ENCODE measurements at regions not wholly inside any gene's neighbourhood (a gene's known extent, or its start where the extent isn't known, plus 50 kb on each side); places are given as distances from the start of the nearest gene placed in this dataset.

GRCh38 chr7:88437132-88437531 lies 130.4 kb upstream of the STEAP4 start:
- Histone ChIP-seq H2AFZ (ENCODE audit: low read depth, low read length) (no peak overlapping the region), H3K27me3 (ENCODE audit: insufficient read depth, low read length, poor library complexity) (no peaks in the 10 kb centered on the region), H3K4me2 (ENCODE audit: insufficient read depth, low read length) (no peak overlapping the region), H3K79me2 (ENCODE audit: insufficient read depth, low read length) (no peaks in the 10 kb centered on the region), H3K9ac (ENCODE audit: low read depth, low read length) (no peak overlapping the region), H3K4me3 (ENCODE audit: low read depth in 1 of 2, low read length in 2 of 2) (no peak overlapping the region), H4K20me1 (ENCODE audit: insufficient read depth, low read length) (no peaks in the 10 kb centered on the region), H3K36me3 (ENCODE audit: insufficient read depth, low read length) (no peaks in the 10 kb centered on the region), H3K4me1 (ENCODE audit: insufficient read depth, low read length) (no peaks in the 10 kb centered on the region), H3K9me3 (ENCODE audit: insufficient read depth, low read length, severe bottlenecking) (no peaks in the 10 kb centered on the region), H3K27ac (ENCODE audit: low read length) (no peak overlapping the region)
- DNase-seq (no peak), ATAC-seq (ENCODE audit: insufficient read depth, low read depth) (no peak)
- no peak for TF ChIP-seq CTCF (IDR thresholded peaks at IDR 0.05; ENCODE audit: borderline replicate concordance, extremely low read depth, low read length, poor library complexity, severe bottlenecking)
- no peak for TF ChIP-seq EZH2 (IDR thresholded peaks at IDR 0.05; ENCODE audit: borderline replicate concordance, low read depth, low read length, severe bottlenecking)

GRCh38 chr7:88432301-88432700 lies 125.6 kb upstream of the STEAP4 start:
- ATAC-seq (ENCODE audit: insufficient read depth, low read depth) (no peak), DNase-seq (no peak)
- H3K27me3 ChIP-seq (ENCODE audit: insufficient read depth, low read length, poor library complexity), result no peaks in the 10 kb centered on the region
- no peak overlapping the region for H3K9ac ChIP-seq (ENCODE audit: low read depth, low read length)
- H3K4me2 ChIP-seq (ENCODE audit: insufficient read depth, low read length), result no peak overlapping the region
- no peak for TF ChIP-seq EZH2 (IDR thresholded peaks at IDR 0.05; ENCODE audit: borderline replicate concordance, low read depth, low read length, severe bottlenecking)
- H3K4me3 ChIP-seq (ENCODE audit: low read depth in 1 of 2, low read length in 2 of 2), result no peak overlapping the region
- no peaks in the 10 kb centered on the region for H3K4me1 ChIP-seq (ENCODE audit: insufficient read depth, low read length)
- H3K36me3 ChIP-seq (ENCODE audit: insufficient read depth, low read length), result no peaks in the 10 kb centered on the region
- H3K79me2 ChIP-seq (ENCODE audit: insufficient read depth, low read length), result no peaks in the 10 kb centered on the region
- no peak overlapping the region for H2AFZ ChIP-seq (ENCODE audit: low read depth, low read length)
- no peak overlapping the region for H3K27ac ChIP-seq (ENCODE audit: low read length)
- H3K9me3 ChIP-seq (ENCODE audit: insufficient read depth, low read length, severe bottlenecking), result no peaks in the 10 kb centered on the region
- H4K20me1 ChIP-seq (ENCODE audit: insufficient read depth, low read length), result no peaks in the 10 kb centered on the region

- TF ChIP-seq CTCF (IDR thresholded peaks at IDR 0.05; ENCODE audit: borderline replicate concordance, extremely low read depth, low read length, poor library complexity, severe bottlenecking) (no peak), EZH2 (IDR thresholded peaks at IDR 0.05; ENCODE audit: borderline replicate concordance, low read depth, low read length, severe bottlenecking) (no peak)
- no peaks in the 10 kb centered on the region for H3K9me3 ChIP-seq (ENCODE audit: insufficient read depth, low read length, severe bottlenecking)
- no peak overlapping the region for H3K4me3 ChIP-seq (ENCODE audit: low read depth in 1 of 2, low read length in 2 of 2)
- DNase-seq, result no peak
- H4K20me1 ChIP-seq (ENCODE audit: insufficient read depth, low read length), result no peaks in the 10 kb centered on the region
- H3K27me3 ChIP-seq (ENCODE audit: insufficient read depth, low read length, poor library complexity), result no peaks in the 10 kb centered on the region
- no peak overlapping the region for H2AFZ ChIP-seq (ENCODE audit: low read depth, low read length)
- H3K9ac ChIP-seq (ENCODE audit: low read depth, low read length), result no peak overlapping the region
- no peaks in the 10 kb centered on the region for H3K36me3 ChIP-seq (ENCODE audit: insufficient read depth, low read length)
- H3K4me1 ChIP-seq (ENCODE audit: insufficient read depth, low read length), result no peaks in the 10 kb centered on the region
- H3K4me2 ChIP-seq (ENCODE audit: insufficient read depth, low read length), result no peak overlapping the region
- H3K27ac ChIP-seq (ENCODE audit: low read length), result no peak overlapping the region
- no peaks in the 10 kb centered on the region for H3K79me2 ChIP-seq (ENCODE audit: insufficient read depth, low read length)
- ATAC-seq (ENCODE audit: insufficient read depth, low read depth), result no peak
Observed at GRCh38 chr7:88431882-88432281, 125.2 kb upstream of the STEAP4 start.

GRCh38 chr7:88429382-88429781 lies 122.7 kb upstream of the STEAP4 start:
- Histone ChIP-seq H3K9ac (ENCODE audit: low read depth, low read length) (no peak overlapping the region), H3K9me3 (ENCODE audit: insufficient read depth, low read length, severe bottlenecking) (no peaks in the 10 kb centered on the region), H3K4me3 (ENCODE audit: low read depth in 1 of 2, low read length in 2 of 2) (no peak overlapping the region), H3K4me1 (ENCODE audit: insufficient read depth, low read length) (no peaks in the 10 kb centered on the region), H3K27ac (ENCODE audit: low read length) (no peak overlapping the region), H3K4me2 (ENCODE audit: insufficient read depth, low read length) (no peak overlapping the region), H3K79me2 (ENCODE audit: insufficient read depth, low read length) (no peaks in the 10 kb centered on the region), H3K27me3 (ENCODE audit: insufficient read depth, low read length, poor library complexity) (no peaks in the 10 kb centered on the region), H4K20me1 (ENCODE audit: insufficient read depth, low read length) (no peaks in the 10 kb centered on the region), H3K36me3 (ENCODE audit: insufficient read depth, low read length) (no peaks in the 10 kb centered on the region), H2AFZ (ENCODE audit: low read depth, low read length) (no peak overlapping the region)
- ATAC-seq (ENCODE audit: insufficient read depth, low read depth) (no peak), DNase-seq (no peak)
- TF ChIP-seq CTCF (IDR thresholded peaks at IDR 0.05; ENCODE audit: borderline replicate concordance, extremely low read depth, low read length, poor library complexity, severe bottlenecking) (no peak), EZH2 (IDR thresholded peaks at IDR 0.05; ENCODE audit: borderline replicate concordance, low read depth, low read length, severe bottlenecking) (no peak)

Measured in DND-41 (cell line).